Esophagus (tissue), 2 donors: ENCODE measurements at regions not wholly inside any gene's neighbourhood (a gene's known extent, or its start where the extent isn't known, plus 50 kb on each side); places are given as distances from the start of the nearest gene placed in this dataset.

Source experiments
- H3K27ac ChIP-seq, 2 donors: one replicate each; pipeline ENCODE4 v1.5.1; 2013; ENCODE audit warnings: low read depth in 2 of 2, mild to moderate bottlenecking in 2 of 2, inconsistent platforms in 1 of 2, low read length in 1 of 2, moderate library complexity in 1 of 2
- H3K27me3 ChIP-seq, 2 donors: one replicate each; pipeline ENCODE4 v1.6.1; 2013; ENCODE audit warnings: low read length in 2 of 2, control low read depth in 1 of 2, mild to moderate bottlenecking in 1 of 2; ENCODE audit not compliant: insufficient read depth in 2 of 2, control insufficient read depth in 1 of 2
- H3K36me3 ChIP-seq, 2 donors: one replicate each; pipeline ENCODE4 v1.6.1; 2013; ENCODE audit warnings: low read length in 1 of 2; ENCODE audit not compliant: control insufficient read depth in 2 of 2, insufficient read depth in 2 of 2
- H3K4me1 ChIP-seq, 2 donors: one replicate each; pipeline ENCODE4 v1.6.1; 2013; ENCODE audit warnings: low read length in 1 of 2; ENCODE audit not compliant: control insufficient read depth in 2 of 2, insufficient read depth in 2 of 2
- H3K4me3 ChIP-seq, 2 donors: one replicate each; pipeline ENCODE4 v1.5.1; 2013; ENCODE audit warnings: low read length in 2 of 2, mild to moderate bottlenecking in 2 of 2, low read depth in 1 of 2, moderate library complexity in 1 of 2
- H3K9me3 ChIP-seq, 2 donors: one replicate each; pipeline ENCODE4 v1.6.1; 2013; ENCODE audit warnings: mild to moderate bottlenecking in 2 of 2, low read depth in 1 of 2, low read length in 1 of 2, moderate library complexity in 1 of 2; ENCODE audit not compliant: control insufficient read depth in 2 of 2, insufficient read depth in 1 of 2
- WGBS, 2 donors: extraction: QIAGEN DNeasy Blood & Tissue Kit; methylation state at CpG; one replicate each; pipeline ENCODE4 v1.1.7; 2013; 5-methylcytosine and 5-hydroxymethylcytosine counted together
- donor health status: healthy with polysubstance abuse.
- donor health status: Bipolar disorder and iron deficiency.

DNA sequence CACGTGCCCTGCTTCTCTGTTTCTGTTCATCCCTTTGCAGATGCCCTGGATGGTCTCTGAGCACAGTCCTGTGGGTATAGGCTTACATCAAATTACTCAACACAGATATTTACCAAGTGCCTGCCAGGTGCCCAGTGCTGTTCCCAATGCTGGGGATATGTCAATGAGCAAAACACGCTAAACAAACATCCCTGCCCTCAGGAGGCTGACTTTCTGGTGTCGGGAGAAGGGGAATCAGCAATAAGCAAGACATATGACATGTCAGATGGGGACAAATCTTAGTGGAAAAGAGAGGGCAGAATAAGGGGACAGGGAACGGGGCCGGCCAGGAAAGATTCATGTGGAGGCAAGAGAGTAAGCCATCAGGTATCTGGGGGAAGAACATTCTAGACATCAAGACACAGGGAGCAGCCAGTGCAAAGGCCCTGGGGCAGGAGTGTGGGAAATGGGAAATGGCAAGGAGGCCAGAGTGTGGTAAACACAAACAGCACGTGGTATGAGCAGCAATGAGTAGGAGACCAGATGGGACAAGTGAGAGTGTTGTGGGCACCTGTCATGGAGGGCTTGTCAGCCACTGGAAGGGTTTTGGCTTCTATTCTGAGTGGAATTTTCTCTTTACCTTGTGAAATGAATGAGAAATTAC is 160.2 kb upstream of the KAZN start:
- no peaks in the 10 kb centered on the region for H3K4me1 ChIP-seq
- H3K27me3 ChIP-seq, result no peaks in the 10 kb centered on the region
- WGBS, 2 donors, result 82 to 83% methylated on average over 6 of the region's 6 CpGs
- no peak overlapping the region for H3K27ac ChIP-seq
- H3K36me3 ChIP-seq, result no peaks in the 10 kb centered on the region
- H3K4me3 ChIP-seq, result no peak overlapping the region
- H3K9me3 ChIP-seq, result no peaks in the 10 kb centered on the region

GRCh38 chr1:14439015-14439414 is 159.5 kb upstream of the KAZN start:
- H3K36me3 ChIP-seq, result no peaks in the 10 kb centered on the region
- no peaks in the 10 kb centered on the region for H3K4me1 ChIP-seq
- H3K27me3 ChIP-seq, result no peaks in the 10 kb centered on the region
- H3K9me3 ChIP-seq, result no peaks in the 10 kb centered on the region
- no peak overlapping the region for H3K27ac ChIP-seq
- no peak overlapping the region for H3K4me3 ChIP-seq
- WGBS, 2 donors, result 72 to 79% methylated on average over 1 of the region's 1 CpG

- H3K4me1 ChIP-seq, result no peaks in the 10 kb centered on the region
- no peak overlapping the region for H3K27ac ChIP-seq
- H3K36me3 ChIP-seq, result no peaks in the 10 kb centered on the region
- H3K4me3 ChIP-seq, result no peak overlapping the region
- H3K9me3 ChIP-seq, result no peaks in the 10 kb centered on the region
- H3K27me3 ChIP-seq, result no peaks in the 10 kb centered on the region
- 92 to 95% methylated on average over 9 of the region's 9 CpGs for WGBS, 2 donors
Measured at GRCh38 chr1:14440166-14440565, 158.3 kb upstream of the KAZN start.

GRCh38 chr1:14440731-14441130 is 157.8 kb upstream of the KAZN start:
- WGBS, 2 donors, result 92 to 95% methylated on average over 4 of the region's 4 CpGs
- Histone ChIP-seq H3K4me3 (no peak overlapping the region), H3K9me3 (no peaks in the 10 kb centered on the region), H3K27ac (no peak overlapping the region), H3K27me3 (no peaks in the 10 kb centered on the region), H3K4me1 (no peaks in the 10 kb centered on the region), H3K36me3 (no peaks in the 10 kb centered on the region)

- Histone ChIP-seq H3K36me3 (no peaks in the 10 kb centered on the region), H3K9me3 (no peaks in the 10 kb centered on the region), H3K27me3 (no peaks in the 10 kb centered on the region), H3K4me1 (no peaks in the 10 kb centered on the region), H3K4me3 (no peak overlapping the region), H3K27ac (no peak overlapping the region)
- WGBS, 2 donors, result 68 to 75% methylated on average over 6 of the region's 6 CpGs
Measured at GRCh38 chr1:14441302-14441741, 157.2 kb upstream of the KAZN start.

DNA sequence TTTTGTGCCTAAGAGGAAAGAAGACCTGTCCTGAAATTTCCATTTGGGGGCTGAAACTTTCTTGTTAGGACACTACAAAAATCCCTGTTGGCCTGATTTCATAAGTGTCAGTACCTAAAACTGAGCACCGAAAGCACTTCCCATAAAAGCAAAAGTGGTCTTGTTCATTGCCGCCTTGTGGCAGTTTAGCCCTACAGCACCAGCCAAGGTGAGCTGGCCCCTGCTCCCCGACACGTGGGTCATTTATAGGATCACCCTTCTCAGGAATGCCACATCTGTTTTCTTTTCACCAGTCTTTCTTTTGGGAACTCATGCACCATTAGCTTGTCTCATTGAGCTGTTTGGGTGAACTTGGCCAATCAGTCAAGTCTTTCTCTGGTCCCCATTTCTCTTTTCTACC is 155.8 kb upstream of the KAZN start:
- Histone ChIP-seq H3K27ac (no peak overlapping the region), H3K27me3 (no peaks in the 10 kb centered on the region), H3K4me1 (no peaks in the 10 kb centered on the region), H3K9me3 (no peaks in the 10 kb centered on the region), H3K36me3 (no peaks in the 10 kb centered on the region), H3K4me3 (no peak overlapping the region)
- 83 to 88% methylated on average over 4 of the region's 4 CpGs for WGBS, 2 donors

DNA sequence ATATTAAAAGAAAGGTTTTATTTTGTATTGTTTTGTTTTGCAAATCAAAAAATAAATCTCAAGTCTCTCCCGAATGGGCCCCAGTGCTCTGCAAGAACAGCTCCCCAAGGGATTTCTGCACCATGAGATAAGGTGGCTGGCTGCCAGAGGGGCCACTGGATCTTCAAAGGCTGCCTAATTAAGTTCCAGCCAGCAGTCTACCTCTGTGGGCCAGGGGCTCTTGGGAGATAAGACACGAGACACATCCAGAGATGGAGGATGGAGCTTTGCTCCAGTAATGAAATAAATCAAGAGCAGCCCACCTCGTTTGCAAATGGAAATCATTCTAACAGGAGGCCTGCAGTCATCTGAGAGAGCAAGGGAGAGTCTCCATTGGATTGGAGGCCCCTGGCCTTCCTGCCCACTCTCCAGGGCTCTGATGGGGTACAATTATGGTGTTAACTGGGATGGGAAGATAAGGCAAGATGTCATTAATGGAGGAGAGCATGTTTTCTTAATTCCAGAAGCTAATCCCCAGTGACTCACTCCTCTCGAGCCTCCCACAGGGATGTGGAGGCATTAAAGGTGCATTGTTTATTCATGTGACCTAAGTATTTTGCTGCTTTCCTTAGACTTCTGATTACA is 155.2 kb upstream of the KAZN start:
- H3K27ac ChIP-seq, result no peak overlapping the region
- no peaks in the 10 kb centered on the region for H3K9me3 ChIP-seq
- 57 to 65% methylated on average over 4 of the region's 4 CpGs for WGBS, 2 donors
- H3K36me3 ChIP-seq, result no peaks in the 10 kb centered on the region
- no peaks in the 10 kb centered on the region for H3K4me1 ChIP-seq
- H3K4me3 ChIP-seq, result no peak overlapping the region
- no peaks in the 10 kb centered on the region for H3K27me3 ChIP-seq

- Histone ChIP-seq H3K36me3 (no peaks in the 10 kb centered on the region), H3K4me3 (no peak overlapping the region), H3K9me3 (no peaks in the 10 kb centered on the region), H3K4me1 (no peaks in the 10 kb centered on the region), H3K27me3 (no peaks in the 10 kb centered on the region), H3K27ac (no peak overlapping the region)
- 75 to 79% methylated on average over 2 of the region's 2 CpGs for WGBS, 2 donors
Measured at GRCh38 chr1:14451217-14451616, 147.3 kb upstream of the KAZN start.

DNA sequence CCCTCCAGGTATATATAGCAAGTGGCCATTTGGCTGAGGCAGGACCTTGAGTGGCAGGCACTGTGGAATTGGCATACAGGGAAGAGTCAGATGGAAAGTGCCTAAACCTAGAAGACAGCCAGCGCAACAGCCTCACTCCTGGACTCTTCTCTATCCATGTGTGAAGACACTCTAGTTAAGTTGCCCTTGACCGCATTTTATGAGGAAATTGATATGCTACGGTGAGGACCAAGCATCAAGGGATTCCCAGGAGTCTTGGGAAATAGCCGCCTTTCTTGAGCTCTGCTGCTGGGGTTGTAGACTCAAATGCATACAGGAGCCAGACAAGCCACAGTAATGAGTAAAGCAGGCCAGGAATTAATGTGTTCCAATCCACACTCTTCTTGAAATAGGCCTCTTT is 145.9 kb upstream of the KAZN start:
- H3K4me3 ChIP-seq, result no peak overlapping the region
- no peaks in the 10 kb centered on the region for H3K36me3 ChIP-seq
- WGBS, 2 donors, result 95 to 96% methylated on average over 4 of the region's 4 CpGs
- H3K9me3 ChIP-seq, result no peaks in the 10 kb centered on the region
- no peak overlapping the region for H3K27ac ChIP-seq
- H3K27me3 ChIP-seq, result no peaks in the 10 kb centered on the region
- H3K4me1 ChIP-seq, result no peaks in the 10 kb centered on the region

DNA sequence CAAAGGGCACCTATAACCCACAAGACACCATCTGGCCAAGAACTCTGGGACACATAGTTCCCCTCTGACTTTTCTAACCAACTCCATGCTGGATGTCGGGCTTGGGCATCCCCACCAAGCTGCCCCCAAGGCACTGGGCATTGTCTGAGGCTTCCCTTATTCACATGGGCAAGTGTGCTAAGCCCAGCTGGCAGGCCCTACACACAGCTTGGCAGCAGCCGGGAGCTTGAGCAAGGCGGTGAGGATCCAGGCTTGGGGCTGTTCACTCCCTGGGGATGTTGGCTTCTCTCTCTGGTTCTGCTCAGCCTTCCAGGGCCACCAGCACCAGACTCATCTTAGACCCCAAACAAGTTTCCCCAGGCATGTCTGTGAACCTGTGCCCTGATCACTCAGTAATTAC is 138.3 kb upstream of the KAZN start:
- Histone ChIP-seq H3K4me1 (no peaks in the 10 kb centered on the region), H3K27me3 (no peaks in the 10 kb centered on the region), H3K27ac (no peak overlapping the region), H3K36me3 (no peaks in the 10 kb centered on the region), H3K9me3 (no peaks in the 10 kb centered on the region), H3K4me3 (no peak overlapping the region)
- 67 to 73% methylated on average over 3 of the region's 3 CpGs for WGBS, 2 donors
